ENCODE measurements at regions not wholly inside any gene's neighbourhood (a gene's known extent, or its start where the extent isn't known, plus 50 kb on each side); places are given as distances from the start of the nearest gene placed in this dataset.

GRCh38 chr3:31242026-31242960 lies 290.4 kb upstream of the STT3B start:
- TF ChIP-seq CTCF (conservative IDR thresholded peaks at IDR 0.05) (no peak), EZH2 (IDR thresholded peaks at IDR 0.05; ENCODE audit: low read depth) (no peak)
